ENCODE measurements at regions not wholly inside any gene's neighbourhood (a gene's known extent, or its start where the extent isn't known, plus 50 kb on each side); places are given as distances from the start of the nearest gene placed in this dataset.

DNA sequence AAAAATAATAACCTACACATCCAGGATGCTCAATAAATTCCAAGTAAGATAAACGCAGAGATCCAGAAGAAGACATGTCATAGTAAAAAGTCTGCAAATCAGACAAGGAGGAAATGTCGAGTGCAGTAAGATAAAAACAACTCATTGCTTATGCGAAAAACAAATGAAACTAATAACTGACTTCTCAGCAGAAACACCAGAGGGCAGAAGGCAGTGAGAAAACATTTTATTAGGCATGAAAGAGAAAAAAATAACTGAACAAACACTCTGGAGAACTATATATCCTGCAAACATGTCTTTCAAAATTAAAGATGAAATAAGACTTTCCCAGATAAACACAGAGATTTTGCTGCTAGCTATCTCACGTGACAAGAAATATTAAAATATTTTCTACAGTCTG, 201.3 kb upstream of the CTSO start:
- TF ChIP-seq, protein P1, sequence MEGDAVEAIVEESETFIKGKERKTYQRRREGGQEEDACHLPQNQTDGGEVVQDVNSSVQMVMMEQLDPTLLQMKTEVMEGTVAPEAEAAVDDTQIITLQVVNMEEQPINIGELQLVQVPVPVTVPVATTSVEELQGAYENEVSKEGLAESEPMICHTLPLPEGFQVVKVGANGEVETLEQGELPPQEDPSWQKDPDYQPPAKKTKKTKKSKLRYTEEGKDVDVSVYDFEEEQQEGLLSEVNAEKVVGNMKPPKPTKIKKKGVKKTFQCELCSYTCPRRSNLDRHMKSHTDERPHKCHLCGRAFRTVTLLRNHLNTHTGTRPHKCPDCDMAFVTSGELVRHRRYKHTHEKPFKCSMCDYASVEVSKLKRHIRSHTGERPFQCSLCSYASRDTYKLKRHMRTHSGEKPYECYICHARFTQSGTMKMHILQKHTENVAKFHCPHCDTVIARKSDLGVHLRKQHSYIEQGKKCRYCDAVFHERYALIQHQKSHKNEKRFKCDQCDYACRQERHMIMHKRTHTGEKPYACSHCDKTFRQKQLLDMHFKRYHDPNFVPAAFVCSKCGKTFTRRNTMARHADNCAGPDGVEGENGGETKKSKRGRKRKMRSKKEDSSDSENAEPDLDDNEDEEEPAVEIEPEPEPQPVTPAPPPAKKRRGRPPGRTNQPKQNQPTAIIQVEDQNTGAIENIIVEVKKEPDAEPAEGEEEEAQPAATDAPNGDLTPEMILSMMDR (IDR thresholded peaks at IDR 0.05 in 4 of 5, conservative IDR thresholded peaks at IDR 0.05 in 1 of 5) = no peak
- no peak for TF ChIP-seq POLR2A (IDR thresholded peaks at IDR 0.05)

All from gastrocnemius medialis (tissue), 4 donors.